GM19324 (cell line): ENCODE measurements at regions not wholly inside any gene's neighbourhood (a gene's known extent, or its start where the extent isn't known, plus 50 kb on each side); places are given as distances from the start of the nearest gene placed in this dataset.
A peak's percentile ranks its signal among the peaks of the same experiment; 100 is the strongest.

Experiments used
- ATAC-seq: cut with Tn5 transposase; IDR thresholded peaks from one replicate; pipeline ENCODE4 v1.9.1; 2021; ENCODE audit warnings: mild to moderate bottlenecking, moderate library complexity; ENCODE audit not compliant: unreplicated experiment, low FRiP score

- ATAC-seq = no peak
These were observed 1341.5 kb upstream of the TENM4 start for GRCh38 chr11:80782135-80782885.

- no peak for ATAC-seq
These were observed 1339.2 kb upstream of the TENM4 start for GRCh38 chr11:80779905-80780605.

- no peak for ATAC-seq
These were observed 1338.1 kb upstream of the TENM4 start for GRCh38 chr11:80778941-80779340.

- no peak for ATAC-seq
These were observed 1337.6 kb upstream of the TENM4 start for GRCh38 chr11:80778432-80778831.

GRCh38 chr11:80773919-80774318, 1333.1 kb upstream of the TENM4 start:
- no peak for ATAC-seq

GRCh38 chr11:80771017-80771416, 1330.2 kb upstream of the TENM4 start:
- no peak for ATAC-seq

- ATAC-seq = no peak
These were observed 1318.0 kb upstream of the TENM4 start for GRCh38 chr11:80758787-80759186.

DNA sequence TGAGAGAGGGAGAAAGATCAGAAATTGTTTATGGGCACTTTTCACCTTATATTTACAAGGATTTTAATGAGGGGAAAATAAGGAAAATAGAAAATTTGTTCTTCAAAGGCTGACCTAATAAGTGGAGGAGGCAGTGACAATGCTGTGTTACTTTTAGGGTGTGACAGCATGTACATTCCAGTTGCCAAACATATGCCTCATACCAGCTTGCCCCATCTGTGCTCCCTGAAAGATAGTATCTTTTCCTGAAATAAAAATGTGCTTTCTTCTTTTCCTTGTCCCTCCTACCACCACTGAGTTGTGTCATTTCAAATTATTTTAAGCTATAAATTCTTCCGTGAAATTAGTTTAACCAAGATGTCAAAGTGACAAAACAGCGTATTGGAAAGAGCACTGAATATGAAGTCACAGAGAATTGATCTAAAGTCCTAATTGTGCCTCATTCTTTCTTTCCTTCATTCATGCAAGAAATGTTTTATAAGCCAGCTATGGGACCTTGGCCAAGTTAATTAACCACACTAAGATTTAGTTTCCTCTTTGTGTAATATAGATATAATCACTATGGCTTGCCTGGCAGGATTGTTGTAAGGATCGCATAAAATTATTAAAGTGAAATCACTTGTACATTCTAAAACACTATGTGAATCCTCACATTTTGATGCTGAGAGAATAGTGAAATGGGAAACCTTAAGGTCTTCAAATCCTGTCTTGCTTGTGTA, 1307.5 kb upstream of the TENM4 start:
- no peak for ATAC-seq

DNA sequence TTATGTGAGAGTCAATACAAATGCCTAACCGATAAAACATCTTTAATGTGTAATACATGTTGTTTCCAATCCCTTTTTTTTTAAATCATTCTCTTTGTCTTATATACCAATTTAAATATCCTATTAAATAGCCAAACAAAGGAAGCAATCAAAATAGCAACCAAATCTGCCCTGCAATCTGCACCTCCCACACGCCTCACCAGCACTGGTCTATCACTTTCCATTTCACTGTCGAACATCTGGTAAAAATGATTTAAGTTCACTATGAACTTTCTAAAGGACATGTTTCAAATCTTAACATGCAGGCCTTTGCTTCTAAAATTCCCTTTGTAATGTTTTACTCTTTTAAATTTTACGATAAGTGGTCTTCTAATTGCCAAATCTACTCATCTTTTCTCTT, 1305.5 kb upstream of the TENM4 start:
- ATAC-seq = no peak

- ATAC-seq = no peak
These were observed 1304.6 kb upstream of the TENM4 start for GRCh38 chr11:80745416-80745815.

- no peak for ATAC-seq
These were observed 1293.0 kb upstream of the TENM4 start for GRCh38 chr11:80733790-80734189.

GRCh38 chr11:80733361-80733760, 1292.5 kb upstream of the TENM4 start:
- no peak for ATAC-seq

DNA sequence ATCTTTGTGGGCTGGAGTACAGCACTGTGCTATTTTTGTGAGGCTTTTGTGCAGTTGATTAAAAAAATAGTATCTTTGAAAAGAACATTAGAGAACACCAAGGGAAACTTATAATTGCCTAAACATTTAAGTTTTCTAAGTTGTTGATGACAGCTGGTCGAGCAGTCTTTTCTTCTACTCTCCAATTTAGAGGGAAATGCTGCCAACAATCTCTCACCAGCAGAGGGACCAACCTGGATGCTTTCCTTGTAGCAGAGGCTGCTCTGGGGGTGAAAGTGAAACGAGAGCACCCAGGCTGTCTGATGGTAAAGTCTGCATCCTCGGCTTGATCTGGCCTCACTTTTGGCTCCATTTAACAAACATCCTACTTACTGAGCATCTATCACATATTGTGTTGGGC, 1286.5 kb upstream of the TENM4 start:
- peak; percentile 85 for ATAC-seq

DNA sequence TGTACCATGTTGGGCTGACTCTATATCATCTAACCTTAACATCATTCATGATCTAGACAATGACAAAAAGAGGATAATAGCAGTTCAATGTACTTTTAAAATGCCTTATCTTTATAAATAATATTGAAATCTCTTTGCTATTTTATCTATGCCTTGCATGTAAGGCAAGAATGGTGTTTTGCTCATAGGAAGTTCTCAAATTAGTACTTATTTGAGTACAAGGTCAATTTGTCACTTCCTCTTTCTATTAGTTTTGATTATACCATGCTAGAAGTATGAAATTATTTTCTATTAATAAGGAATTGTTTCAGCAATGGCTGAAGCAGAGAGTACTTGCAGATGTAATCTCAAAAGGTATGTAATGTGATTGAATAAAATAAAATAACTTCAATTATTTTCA, 1285.4 kb upstream of the TENM4 start:
- ATAC-seq = no peak

DNA sequence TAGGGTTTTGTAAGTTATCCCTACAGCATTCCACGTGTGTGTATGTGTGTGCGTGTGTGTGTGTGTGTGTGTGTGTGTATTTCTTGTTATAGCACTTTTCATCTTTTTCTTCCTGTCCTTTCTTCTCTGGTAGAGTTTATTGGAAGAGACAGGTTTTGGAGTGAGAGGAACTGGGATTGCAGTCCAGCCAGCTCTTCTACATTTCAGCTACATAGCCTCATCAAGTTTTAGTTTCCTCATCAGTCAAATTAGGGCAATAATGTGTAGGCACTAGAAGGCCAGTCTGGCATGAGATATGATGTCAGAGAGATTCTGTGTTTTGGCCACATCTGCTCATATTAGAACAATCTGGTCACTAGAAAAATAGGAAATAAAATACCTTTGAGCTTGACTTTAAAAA, 1283.5 kb upstream of the TENM4 start:
- ATAC-seq = no peak

- ATAC-seq = no peak
These were observed 1281.8 kb upstream of the TENM4 start for GRCh38 chr11:80722629-80723028.

GRCh38 chr11:80720295-80720694, 1279.5 kb upstream of the TENM4 start:
- no peak for ATAC-seq

GRCh38 chr11:80719292-80719646, 1278.4 kb upstream of the TENM4 start:
- no peak for ATAC-seq

DNA sequence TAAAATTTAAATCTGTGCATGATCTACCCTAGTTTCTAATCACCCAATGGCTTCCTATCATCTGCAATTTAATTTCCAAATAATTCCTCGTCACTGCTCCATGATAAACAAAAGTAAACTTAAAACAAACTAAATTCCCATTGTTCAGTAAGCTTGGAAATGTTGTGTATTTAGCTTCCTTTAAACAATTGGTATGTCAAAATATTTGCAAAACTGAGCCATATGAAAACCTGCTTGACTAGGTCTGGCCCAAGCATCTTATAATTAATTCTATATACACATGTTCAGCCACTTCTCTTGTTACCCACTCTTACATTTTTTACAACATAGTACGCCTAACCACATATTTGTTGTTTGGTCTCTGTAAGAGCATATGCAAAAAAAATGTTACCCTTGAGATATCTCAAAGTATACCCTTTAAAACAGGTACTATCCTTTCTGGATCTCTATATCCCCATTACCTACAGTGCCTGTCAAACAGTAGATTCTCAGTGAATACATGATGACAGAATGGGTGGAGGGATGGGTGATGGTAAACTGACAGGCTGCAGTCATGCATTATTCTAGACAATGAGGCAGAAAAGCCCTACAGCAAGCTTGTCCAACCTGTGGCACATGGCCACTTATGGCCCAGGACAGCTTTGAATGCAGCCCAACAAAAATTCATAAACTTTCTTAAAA, 1277.9 kb upstream of the TENM4 start:
- ATAC-seq = no peak

- no peak for ATAC-seq
These were observed 1261.4 kb upstream of the TENM4 start for GRCh38 chr11:80702264-80702663.

DNA sequence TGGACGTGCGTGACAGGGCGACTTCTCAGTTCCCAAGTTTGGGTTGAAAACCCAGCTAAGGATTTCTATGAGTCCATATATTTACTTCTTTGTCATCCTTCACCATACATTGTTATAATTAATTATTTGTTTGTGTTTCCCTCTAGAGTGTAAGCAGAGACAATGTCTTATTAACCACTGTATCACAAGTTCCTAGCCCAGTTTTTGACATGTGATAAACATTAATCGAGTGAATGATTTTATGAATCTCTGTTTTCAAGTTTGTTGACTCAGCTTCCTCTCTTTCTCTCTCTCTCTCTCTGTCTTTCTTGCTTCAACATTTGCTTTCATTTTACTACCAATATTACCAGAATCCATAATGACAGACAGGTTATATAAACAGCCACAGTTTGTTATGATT, 1259.6 kb upstream of the TENM4 start:
- ATAC-seq = no peak
